CD4-positive, alpha-beta T cell treated with Interleukin-15 for 1 hour (primary cell): ENCODE measurements at regions not wholly inside any gene's neighbourhood (a gene's known extent, or its start where the extent isn't known, plus 50 kb on each side); places are given as distances from the start of the nearest gene placed in this dataset.

ENCODE experiments used
- DNase-seq: peaks from one replicate; pipeline ENCODE4 v3.0.0-alpha.2; 2020

DNA sequence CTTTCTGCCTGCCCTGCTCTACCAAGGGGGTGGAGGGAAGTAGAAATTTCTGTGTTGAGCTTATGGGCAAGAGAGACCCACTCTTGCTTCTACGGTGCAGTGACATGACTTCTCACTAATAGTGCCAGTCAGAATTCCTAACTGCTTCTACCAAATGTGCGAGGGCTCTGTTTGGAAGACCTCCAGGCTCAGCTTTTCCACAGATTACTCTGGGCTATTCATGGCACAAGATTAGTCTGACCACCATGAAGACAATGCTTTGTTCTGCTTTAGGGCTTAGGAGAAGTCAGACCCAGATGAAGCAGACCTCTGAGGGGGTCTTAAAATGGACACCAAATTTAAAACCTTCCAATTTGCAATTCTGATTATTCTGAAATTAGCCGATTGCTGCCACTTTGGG lies 195.9 kb upstream of the TBC1D5 start:
- no peak for DNase-seq

GRCh38 chr3:17936736-17937480 lies 194.5 kb upstream of the TBC1D5 start:
- no peak for DNase-seq

DNA sequence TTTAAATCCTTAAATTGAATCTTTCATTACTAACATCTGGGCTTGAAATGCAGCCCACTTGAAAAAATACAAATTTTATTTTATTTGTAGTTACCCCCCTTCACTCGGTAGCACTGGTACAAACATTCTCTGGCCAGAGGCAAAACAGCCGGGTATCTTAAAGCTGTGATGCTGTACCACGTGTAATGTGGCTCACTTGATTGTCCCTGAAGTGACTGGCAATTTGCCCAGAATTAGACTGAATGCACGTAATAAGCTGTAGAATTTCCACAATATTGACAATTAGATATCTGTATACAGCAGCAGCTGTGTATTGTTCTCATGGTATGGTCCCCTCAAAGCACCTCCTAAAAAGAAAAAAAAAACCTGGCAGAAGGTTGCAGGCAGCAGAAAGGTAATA lies 192.8 kb upstream of the TBC1D5 start:
- DNase-seq = no peak

GRCh38 chr3:17932136-17932771 lies 189.8 kb upstream of the TBC1D5 start:
- no peak for DNase-seq

GRCh38 chr3:17931131-17931530 lies 188.7 kb upstream of the TBC1D5 start:
- no peak for DNase-seq

DNA sequence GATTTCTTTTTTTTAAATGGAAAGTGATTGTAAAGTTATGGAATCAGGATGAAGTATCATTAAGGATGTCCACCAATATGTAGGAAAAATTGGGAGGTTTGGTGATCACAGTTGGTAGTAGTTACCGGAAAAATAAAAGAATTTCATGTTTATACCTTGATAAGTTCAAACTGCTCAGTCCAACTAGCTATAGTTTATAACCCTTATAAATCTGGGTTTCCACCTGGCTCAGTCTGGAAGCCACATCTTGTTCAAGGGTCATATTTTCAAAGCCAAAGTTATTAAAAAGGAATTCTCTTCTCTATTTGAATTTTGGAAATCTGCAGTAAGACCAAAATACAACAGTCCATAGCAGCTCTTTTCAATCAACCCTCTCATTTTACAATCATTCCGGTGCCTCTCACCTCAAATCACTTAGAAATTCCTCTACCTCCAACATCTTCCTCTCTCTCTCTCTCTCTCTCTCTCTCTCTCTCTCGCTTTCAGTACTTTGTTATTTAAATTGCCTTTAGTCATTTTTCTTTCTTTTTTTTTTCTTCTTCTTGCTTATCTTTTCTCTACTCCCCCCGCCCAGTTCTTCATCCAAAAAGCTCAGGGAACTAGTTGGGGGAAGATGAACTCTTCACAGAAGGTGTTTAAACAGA lies 186.2 kb upstream of the TBC1D5 start:
- no peak for DNase-seq

GRCh38 chr3:17927036-17927435 lies 184.6 kb upstream of the TBC1D5 start:
- no peak for DNase-seq

DNA sequence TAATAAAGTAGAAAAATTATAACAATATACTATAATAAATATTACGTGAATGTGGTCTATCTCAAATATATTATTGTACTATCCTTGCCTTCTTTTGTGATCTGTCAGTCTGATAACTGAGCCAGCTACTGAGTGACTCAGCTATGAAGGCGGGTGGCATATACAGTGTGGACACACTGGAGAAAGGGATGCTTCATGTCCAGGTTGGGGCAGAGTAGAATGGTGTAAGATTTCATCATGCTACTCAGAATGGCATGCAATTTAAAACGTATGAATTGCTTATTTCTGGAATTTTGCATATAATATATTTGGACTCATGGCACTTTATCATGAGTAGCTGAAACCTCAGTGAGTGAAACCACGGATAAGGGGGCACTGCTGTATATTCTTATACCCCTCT lies 172.9 kb upstream of the TBC1D5 start:
- DNase-seq = no peak

DNA sequence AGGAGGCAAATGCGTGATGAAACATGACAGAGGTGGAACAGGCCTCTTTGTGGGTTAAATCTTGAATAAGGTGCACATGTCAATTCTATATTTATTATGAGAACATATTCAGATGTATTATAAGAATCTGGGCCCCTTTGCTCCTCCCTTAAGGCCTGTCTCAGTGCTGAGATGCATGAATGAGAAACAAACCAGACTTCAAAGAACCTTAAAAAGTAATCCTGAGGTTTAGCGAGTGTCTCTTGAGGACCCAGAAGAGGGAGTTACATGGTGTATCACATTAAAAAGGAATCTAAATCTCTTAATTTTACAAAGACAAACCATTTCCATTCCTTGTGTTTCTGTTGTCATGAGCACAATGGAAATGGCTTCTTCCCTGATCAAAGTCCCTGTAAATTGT lies 170.9 kb upstream of the TBC1D5 start:
- no peak for DNase-seq

GRCh38 chr3:17911986-17912760 lies 169.7 kb upstream of the TBC1D5 start:
- no peak for DNase-seq

- DNase-seq = no peak
Measured at GRCh38 chr3:17910922-17911321, 168.5 kb upstream of the TBC1D5 start.

- DNase-seq = no peak
Measured at GRCh38 chr3:17909714-17910113, 167.3 kb upstream of the TBC1D5 start.

DNA sequence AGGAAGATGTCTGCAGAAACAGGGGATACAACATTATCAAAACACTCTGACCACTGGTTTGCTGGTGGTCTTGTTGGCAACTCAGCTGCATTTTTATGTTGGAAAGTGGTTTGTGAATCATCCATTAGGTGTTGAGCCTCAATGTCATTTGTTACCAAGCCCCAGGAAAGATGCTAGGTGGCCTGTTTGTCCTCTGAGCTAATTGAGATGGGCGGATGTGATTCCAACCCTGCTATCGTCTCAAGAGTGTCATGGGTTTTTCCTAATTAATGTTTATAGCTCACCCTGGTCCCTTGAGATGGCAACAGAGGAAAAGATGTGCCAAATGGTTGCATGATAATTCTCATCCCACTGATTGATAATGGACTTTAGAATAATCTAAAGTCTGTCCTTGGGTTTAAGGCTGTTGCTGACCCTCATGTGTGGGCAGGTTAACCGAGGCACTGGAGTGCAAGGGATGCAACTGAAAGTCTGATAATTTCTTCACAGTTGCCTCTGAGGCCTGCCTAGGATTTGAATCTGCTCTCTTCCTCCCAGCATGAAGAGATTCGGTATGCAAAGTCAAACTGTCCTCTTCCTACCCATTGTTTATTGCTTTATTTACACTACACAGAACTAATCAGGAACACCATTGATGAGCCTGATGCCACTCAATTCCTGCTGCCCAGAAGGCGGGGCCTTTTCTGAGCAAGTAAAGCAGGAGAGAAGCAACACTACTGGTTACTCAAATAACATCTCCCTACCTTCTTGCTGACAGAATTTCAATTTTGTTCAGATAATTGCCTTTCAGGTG lies 166.2 kb upstream of the TBC1D5 start:
- DNase-seq = no peak

GRCh38 chr3:17905996-17906395 lies 163.6 kb upstream of the TBC1D5 start:
- DNase-seq = no peak

DNA sequence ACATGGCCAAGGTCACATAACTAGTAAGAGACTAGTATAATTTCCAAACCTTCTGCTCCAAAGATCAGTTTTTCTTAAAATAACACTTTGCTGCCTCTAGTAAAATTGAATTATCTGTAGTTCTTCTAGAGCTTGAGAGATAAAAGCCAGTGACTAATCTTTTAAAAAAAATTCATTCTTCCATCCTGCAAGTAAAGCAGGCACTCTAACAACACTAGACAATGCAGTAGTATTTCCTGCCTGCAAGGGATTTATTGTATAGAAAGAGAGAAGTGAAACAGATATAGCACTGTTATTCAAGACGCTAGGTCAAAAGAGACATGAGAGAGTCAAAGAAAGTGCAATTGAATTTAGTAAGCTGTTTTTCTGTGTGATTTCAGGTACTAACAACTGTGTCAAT lies 159.5 kb upstream of the TBC1D5 start:
- DNase-seq = no peak

DNA sequence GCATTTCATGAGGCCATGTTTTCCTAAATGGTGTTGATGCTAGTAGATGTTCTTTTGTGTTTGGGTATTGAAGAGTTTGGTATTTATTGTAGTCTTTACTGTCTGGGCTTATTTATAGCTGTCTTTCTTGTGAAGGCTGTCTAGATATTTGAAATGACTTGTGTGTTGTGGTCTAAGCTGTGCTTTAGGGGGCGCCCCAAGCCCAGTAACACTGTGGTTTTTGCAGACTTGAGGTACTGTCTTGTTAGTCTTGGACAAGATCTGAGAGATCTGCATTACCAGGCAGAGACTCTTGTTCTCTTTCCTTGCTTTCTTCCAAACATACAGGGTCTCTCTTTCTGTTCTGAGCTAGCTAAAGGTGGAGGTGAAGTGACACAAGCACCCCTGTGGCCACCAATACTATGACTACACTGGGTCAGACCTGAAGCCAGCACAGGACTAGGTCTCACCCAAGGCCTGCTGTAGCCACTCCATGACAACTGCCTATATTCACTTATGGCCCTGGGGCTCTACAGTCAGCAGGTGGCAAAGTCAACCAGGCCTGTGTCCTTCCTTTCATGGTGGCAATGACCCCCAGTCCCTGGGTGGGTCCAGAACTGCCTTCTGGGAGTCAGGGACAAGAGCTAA lies 152.1 kb upstream of the TBC1D5 start:
- peak; percentile 21 for DNase-seq

DNA sequence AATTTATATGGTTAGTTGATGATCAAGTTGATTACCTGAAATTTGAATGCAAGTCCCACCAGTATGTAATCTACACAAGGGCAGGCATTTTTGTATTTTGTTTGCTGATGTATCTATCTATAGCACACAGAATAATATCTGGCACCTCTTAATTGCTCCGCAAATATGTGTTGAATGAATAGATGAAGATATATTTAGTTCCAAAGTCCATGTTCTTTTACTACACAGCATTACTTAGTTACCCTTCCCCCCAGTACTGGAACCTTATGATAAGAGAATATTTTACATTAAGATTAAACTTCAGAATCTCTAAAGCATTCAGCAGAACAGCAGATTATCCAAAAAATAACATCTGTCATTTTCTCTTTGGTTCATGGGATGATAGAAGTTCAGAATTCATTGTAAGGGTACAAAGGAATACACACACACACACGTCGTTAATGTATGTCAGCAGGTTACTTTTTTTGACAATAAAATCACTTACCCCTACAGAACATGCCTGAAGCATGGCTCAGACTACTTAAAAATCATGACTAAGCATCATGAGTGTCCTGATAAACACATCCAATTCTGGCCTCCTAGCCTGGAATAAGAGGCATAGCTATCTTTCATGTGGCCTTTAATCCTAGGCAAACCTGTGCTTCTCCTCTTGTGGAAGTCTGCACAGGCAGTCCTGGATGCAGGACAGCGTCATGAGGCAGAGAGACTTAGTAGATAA lies 148.9 kb upstream of the TBC1D5 start:
- DNase-seq = no peak

GRCh38 chr3:17885986-17886385 lies 143.6 kb upstream of the TBC1D5 start:
- no peak for DNase-seq

- DNase-seq = no peak
Measured at GRCh38 chr3:17882981-17883380, 140.6 kb upstream of the TBC1D5 start.

- no peak for DNase-seq
Measured at GRCh38 chr3:17877299-17877698, 134.9 kb upstream of the TBC1D5 start.

DNA sequence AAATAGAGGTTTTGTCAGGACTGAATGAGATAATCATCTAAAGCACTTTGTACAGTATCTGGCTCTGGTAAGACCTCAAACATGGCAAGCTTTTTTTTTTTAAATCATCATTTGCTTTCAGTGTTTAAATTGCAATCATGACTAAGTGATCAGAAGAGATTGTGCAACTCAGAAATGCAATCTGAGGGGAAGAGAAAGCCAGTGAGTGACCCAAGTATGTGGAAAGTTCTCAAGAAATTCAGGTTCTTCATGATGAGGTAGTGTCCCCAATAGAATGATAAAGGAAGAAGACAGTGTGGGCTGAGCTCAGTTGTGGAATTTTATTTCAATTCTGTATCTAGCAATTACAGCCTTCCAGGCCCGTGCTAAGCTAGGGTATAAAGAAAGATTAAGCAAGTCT lies 132.2 kb upstream of the TBC1D5 start:
- DNase-seq = no peak

GRCh38 chr3:17872457-17872856 lies 130.0 kb upstream of the TBC1D5 start:
- DNase-seq = no peak
